GM23338 (cell line): ENCODE measurements at regions not wholly inside any gene's neighbourhood (a gene's known extent, or its start where the extent isn't known, plus 50 kb on each side); places are given as distances from the start of the nearest gene placed in this dataset.

Experiments
- ATAC-seq: fragments of 200-7000 bp; cut with Tn5 transposase; 3 replicates; pipeline ENCODE4 v1.9.1; 2020
- DNase-seq: peaks from one replicate; pipeline ENCODE4 v3.0.0-alpha.2; 2015; ENCODE audit warnings: low spot score
- H2AFZ ChIP-seq: fragments of 200-600 bp; sonication (generic); 2 replicates; pipeline ENCODE4 v1.8.0; 2016; ENCODE audit warnings: antibody characterized with exemption, mild to moderate bottlenecking, moderate library complexity
- H3F3A ChIP-seq: fragments of 200-600 bp; sonication (generic); replicated peaks from 2 replicates; pipeline ENCODE4 v1.8.0; 2017; ENCODE audit warnings: antibody characterized with exemption, mixed run types, low read depth
- H3K27ac ChIP-seq: fragments of 200-600 bp; sonication (generic); 2 replicates; pipeline ENCODE4 v1.6.1; 2016; ENCODE audit warnings: low read depth
- H3K27me3 ChIP-seq: fragments of 200-600 bp; sonication (generic); 2 replicates; pipeline ENCODE4 v1.8.0; 2016; ENCODE audit warnings: mild to moderate bottlenecking, mixed run types, moderate library complexity; ENCODE audit not compliant: insufficient read depth
- H3K36me3 ChIP-seq: fragments of 200-600 bp; sonication (generic); 2 replicates; pipeline ENCODE4 v1.8.0; 2016; ENCODE audit warnings: mild to moderate bottlenecking; ENCODE audit not compliant: insufficient read depth
- H3K4me1 ChIP-seq: fragments of 200-600 bp; sonication (generic); 2 replicates; pipeline ENCODE4 v1.8.0; 2016; ENCODE audit warnings: mild to moderate bottlenecking, moderate library complexity; ENCODE audit not compliant: insufficient read depth
- H3K4me2 ChIP-seq: fragments of 200-600 bp; sonication (generic); 2 replicates; pipeline ENCODE4 v1.7.1; 2017; ENCODE audit warnings: mixed run types
- H3K4me3 ChIP-seq: fragments of 200-600 bp; sonication (generic); 2 replicates; pipeline ENCODE4 v1.6.1; 2016; ENCODE audit warnings: mixed run types
- H3K79me2 ChIP-seq: fragments of 200-600 bp; sonication (generic); replicated peaks from 2 replicates; pipeline ENCODE4 v1.8.0; 2017; ENCODE audit warnings: mild to moderate bottlenecking; ENCODE audit not compliant: insufficient read depth
- H3K9me2 ChIP-seq: fragments of 200-600 bp; sonication (generic); 2 replicates; pipeline ENCODE4 v1.8.0; 2017; ENCODE audit not compliant: insufficient read depth
- H4K20me1 ChIP-seq: fragments of 200-600 bp; sonication (generic); replicated peaks from 2 replicates; pipeline ENCODE4 v1.8.0; 2017; ENCODE audit warnings: mild to moderate bottlenecking; ENCODE audit not compliant: insufficient read depth
- H3K27ac Mint-ChIP-seq: 2 replicates; pipeline ENCODE4 v1.8.0; 2020; ENCODE audit warnings: inconsistent platforms, mild to moderate bottlenecking, moderate library complexity, mixed read lengths
- H3K27me3 Mint-ChIP-seq: 3 replicates; pipeline ENCODE4 v1.8.0; 2022; ENCODE audit warnings: low read depth, mild to moderate bottlenecking, moderate library complexity, mixed read lengths, inconsistent platforms; ENCODE audit not compliant: insufficient read depth, poor library complexity
- H3K36me3 Mint-ChIP-seq: 3 replicates; pipeline ENCODE4 v1.8.0; 2021; ENCODE audit warnings: low read depth, mild to moderate bottlenecking, inconsistent platforms, moderate library complexity, mixed read lengths
- H3K4me1 Mint-ChIP-seq: 3 replicates; pipeline ENCODE4 v1.8.0; 2020; ENCODE audit warnings: mild to moderate bottlenecking, inconsistent platforms, mixed read lengths
- H3K4me3 Mint-ChIP-seq: 3 replicates; pipeline ENCODE4 v1.8.0; 2021; ENCODE audit warnings: moderate library complexity, mild to moderate bottlenecking, inconsistent platforms, mixed read lengths
- H3K9me3 Mint-ChIP-seq: 3 replicates; pipeline ENCODE4 v1.8.0; 2020; ENCODE audit warnings: moderate library complexity, mild to moderate bottlenecking, inconsistent platforms, mixed read lengths
- CREB1 ChIP-seq: fragments of 250-450 bp; sonication (Bioruptor Pico); IDR thresholded peaks from 2 replicates; pipeline ENCODE4 v1.5.0; 2020; ENCODE audit warnings: low read depth, mild to moderate bottlenecking, moderate library complexity
- EZH2 ChIP-seq: fragments of 200-600 bp; sonication (generic); IDR thresholded peaks from one replicate; pipeline ENCODE4 v1.8.0; 2017; ENCODE audit warnings: antibody characterized with exemption, mild to moderate bottlenecking, low read depth; ENCODE audit not compliant: unreplicated experiment
- NANOG ChIP-seq: IDR thresholded peaks from 2 replicates; pipeline ENCODE4 v1.6.1; 2016; ENCODE audit warnings: antibody characterized with exemption, borderline replicate concordance
- POLR2AphosphoS5 ChIP-seq: IDR thresholded peaks from 2 replicates; pipeline ENCODE4 v1.6.1; 2016; ENCODE audit warnings: antibody characterized with exemption, low read depth
- STAT1 ChIP-seq: IDR thresholded peaks from one replicate; pipeline ENCODE4 v1.6.1; 2016; ENCODE audit warnings: antibody characterized with exemption; ENCODE audit not compliant: unreplicated experiment
- ZNF331 ChIP-seq: fragments of 250-450 bp; sonication (Bioruptor Pico); IDR thresholded peaks from 2 replicates; pipeline ENCODE4 v1.5.0; 2020; ENCODE audit warnings: low read depth, mild to moderate bottlenecking, moderate library complexity
- ZNF462 ChIP-seq: fragments of 250-450 bp; sonication (Bioruptor Pico); IDR thresholded peaks from 2 replicates; pipeline ENCODE4 v1.5.0; 2020; ENCODE audit warnings: mild to moderate bottlenecking, moderate library complexity
- TF ChIP-seq, protein P1 (sequence below): IDR thresholded peaks from one replicate; pipeline ENCODE4 v1.6.1; 2018; ENCODE audit warnings: antibody characterized with exemption; ENCODE audit not compliant: unreplicated experiment
- TF ChIP-seq, protein P2 (sequence below), 2 experiments: fragments of 200-600 bp in 1 of 2; sonication (generic) in 1 of 2; conservative IDR thresholded peaks; 2 replicates each; pipeline versions ENCODE4 v1.5.1 to v1.6.1; 2016 to 2017; ENCODE audit warnings: antibody characterized with exemption in 2 of 2, low read depth in 2 of 2, mild to moderate bottlenecking in 2 of 2, moderate library complexity in 1 of 2

- no peaks in the 10 kb centered on the region for H3K27me3 ChIP-seq
- no peak overlapping the region for H3K27ac ChIP-seq
- ATAC-seq (peak; percentile 26; the same call in 2 of the 3 replicates), DNase-seq (no peak)
- H2AFZ ChIP-seq, result peak overlapping the region; percentile 77
- peaks cover 9% of the 10 kb centered on the region for H3K4me1 ChIP-seq
- no peak overlapping the region for H3K4me2 ChIP-seq
- TF ChIP-seq STAT1 (no peak), EZH2 (no peak), ZNF462 (no peak), CREB1 (CRISPR knock-in tag) (no peak), NANOG (no peak), ZNF331 (CRISPR knock-in tag) (no peak), POLR2AphosphoS5 (no peak)
- TF ChIP-seq, protein P1, sequence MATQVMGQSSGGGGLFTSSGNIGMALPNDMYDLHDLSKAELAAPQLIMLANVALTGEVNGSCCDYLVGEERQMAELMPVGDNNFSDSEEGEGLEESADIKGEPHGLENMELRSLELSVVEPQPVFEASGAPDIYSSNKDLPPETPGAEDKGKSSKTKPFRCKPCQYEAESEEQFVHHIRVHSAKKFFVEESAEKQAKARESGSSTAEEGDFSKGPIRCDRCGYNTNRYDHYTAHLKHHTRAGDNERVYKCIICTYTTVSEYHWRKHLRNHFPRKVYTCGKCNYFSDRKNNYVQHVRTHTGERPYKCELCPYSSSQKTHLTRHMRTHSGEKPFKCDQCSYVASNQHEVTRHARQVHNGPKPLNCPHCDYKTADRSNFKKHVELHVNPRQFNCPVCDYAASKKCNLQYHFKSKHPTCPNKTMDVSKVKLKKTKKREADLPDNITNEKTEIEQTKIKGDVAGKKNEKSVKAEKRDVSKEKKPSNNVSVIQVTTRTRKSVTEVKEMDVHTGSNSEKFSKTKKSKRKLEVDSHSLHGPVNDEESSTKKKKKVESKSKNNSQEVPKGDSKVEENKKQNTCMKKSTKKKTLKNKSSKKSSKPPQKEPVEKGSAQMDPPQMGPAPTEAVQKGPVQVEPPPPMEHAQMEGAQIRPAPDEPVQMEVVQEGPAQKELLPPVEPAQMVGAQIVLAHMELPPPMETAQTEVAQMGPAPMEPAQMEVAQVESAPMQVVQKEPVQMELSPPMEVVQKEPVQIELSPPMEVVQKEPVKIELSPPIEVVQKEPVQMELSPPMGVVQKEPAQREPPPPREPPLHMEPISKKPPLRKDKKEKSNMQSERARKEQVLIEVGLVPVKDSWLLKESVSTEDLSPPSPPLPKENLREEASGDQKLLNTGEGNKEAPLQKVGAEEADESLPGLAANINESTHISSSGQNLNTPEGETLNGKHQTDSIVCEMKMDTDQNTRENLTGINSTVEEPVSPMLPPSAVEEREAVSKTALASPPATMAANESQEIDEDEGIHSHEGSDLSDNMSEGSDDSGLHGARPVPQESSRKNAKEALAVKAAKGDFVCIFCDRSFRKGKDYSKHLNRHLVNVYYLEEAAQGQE, result no peak
- TF ChIP-seq, protein P2, sequence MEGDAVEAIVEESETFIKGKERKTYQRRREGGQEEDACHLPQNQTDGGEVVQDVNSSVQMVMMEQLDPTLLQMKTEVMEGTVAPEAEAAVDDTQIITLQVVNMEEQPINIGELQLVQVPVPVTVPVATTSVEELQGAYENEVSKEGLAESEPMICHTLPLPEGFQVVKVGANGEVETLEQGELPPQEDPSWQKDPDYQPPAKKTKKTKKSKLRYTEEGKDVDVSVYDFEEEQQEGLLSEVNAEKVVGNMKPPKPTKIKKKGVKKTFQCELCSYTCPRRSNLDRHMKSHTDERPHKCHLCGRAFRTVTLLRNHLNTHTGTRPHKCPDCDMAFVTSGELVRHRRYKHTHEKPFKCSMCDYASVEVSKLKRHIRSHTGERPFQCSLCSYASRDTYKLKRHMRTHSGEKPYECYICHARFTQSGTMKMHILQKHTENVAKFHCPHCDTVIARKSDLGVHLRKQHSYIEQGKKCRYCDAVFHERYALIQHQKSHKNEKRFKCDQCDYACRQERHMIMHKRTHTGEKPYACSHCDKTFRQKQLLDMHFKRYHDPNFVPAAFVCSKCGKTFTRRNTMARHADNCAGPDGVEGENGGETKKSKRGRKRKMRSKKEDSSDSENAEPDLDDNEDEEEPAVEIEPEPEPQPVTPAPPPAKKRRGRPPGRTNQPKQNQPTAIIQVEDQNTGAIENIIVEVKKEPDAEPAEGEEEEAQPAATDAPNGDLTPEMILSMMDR (conservative IDR thresholded peaks at IDR 0.05; ENCODE audit: low read depth in 2 of 2), result no peak
- H3K9me2 ChIP-seq, result peaks cover 3% of the 10 kb centered on the region; the same call in 1 of the 2 replicates
- H3K27ac Mint-ChIP-seq, result no peak overlapping the region
- H3F3A ChIP-seq, result no peaks in the 10 kb centered on the region
- no peaks in the 10 kb centered on the region for H4K20me1 ChIP-seq
- no peaks in the 10 kb centered on the region for H3K79me2 ChIP-seq
- no peak overlapping the region for H3K4me3 ChIP-seq
- H3K4me1 Mint-ChIP-seq, result peaks cover 11% of the 10 kb centered on the region; the same call in 2 of the 3 replicates
- H3K9me3 Mint-ChIP-seq, result peaks cover 3% of the 10 kb centered on the region; the same call in 2 of the 3 replicates
- H3K36me3 Mint-ChIP-seq, result no peaks in the 10 kb centered on the region
- H3K36me3 ChIP-seq, result no peaks in the 10 kb centered on the region
- no peaks in the 10 kb centered on the region for H3K27me3 Mint-ChIP-seq
- H3K4me3 Mint-ChIP-seq, result no peak overlapping the region
These were observed 150.5 kb downstream of the LRIG2 start for GRCh38 chr1:113223546-113223945.
